ENCODE measurements at regions not wholly inside any gene's neighbourhood (a gene's known extent, or its start where the extent isn't known, plus 50 kb on each side); places are given as distances from the start of the nearest gene placed in this dataset.

- CTCF ChIA-PET = no interaction called here
- H3K27ac ChIP-seq (ENCODE audit: low read depth, low read length) = no peak overlapping the region
- H3K9me3 ChIP-seq (ENCODE audit: control insufficient read depth, insufficient read depth, low read length) = peaks cover 3% of the 10 kb centered on the region; the same call in 1 of the 2 replicates
Measured at GRCh38 chr6:122165014-122165413, 234.4 kb upstream of the HSF2 start.

GRCh38 chr6:122170274-122170673, 229.2 kb upstream of the HSF2 start:
- Histone ChIP-seq H3K27ac (ENCODE audit: low read depth, low read length) (no peak overlapping the region), H3K4me3 (ENCODE audit: low read depth, low read length) (no peak overlapping the region), H3K9me3 (ENCODE audit: control insufficient read depth, insufficient read depth, low read length) (no peaks in the 10 kb centered on the region; the same call in 1 of the 2 replicates), H3K27me3 (ENCODE audit: control insufficient read depth, insufficient read depth, low read length) (no peaks in the 10 kb centered on the region)
- no peak for DNase-seq (ENCODE audit: low read depth, low spot score)
- no peak for TF ChIP-seq CTCF (IDR thresholded peaks at IDR 0.05; ENCODE audit: low read depth, low read length)
- POLR2A ChIA-PET = no interaction called here
- CTCF ChIA-PET = interaction anchor here (2.2 kb wide), 1 partner anchor 14 kb away, joined by 11 read pairs; no protein-coding TSS in a partner anchor

More at GRCh38 chr6:122165014-122165413, 234.4 kb upstream of the HSF2 start:
- H3K4me3 ChIP-seq (ENCODE audit: low read depth, low read length) = no peak overlapping the region
- H3K27me3 ChIP-seq (ENCODE audit: control insufficient read depth, insufficient read depth, low read length) = no peaks in the 10 kb centered on the region
- DNase-seq (ENCODE audit: low read depth, low spot score) = no peak
- TF ChIP-seq CTCF (IDR thresholded peaks at IDR 0.05; ENCODE audit: low read depth, low read length) = no peak
- POLR2A ChIA-PET = no interaction called here

GRCh38 chr6:122178988-122179387, 220.5 kb upstream of the HSF2 start:
- DNase-seq (ENCODE audit: low read depth, low spot score) = no peak
- Histone ChIP-seq H3K9me3 (ENCODE audit: control insufficient read depth, insufficient read depth, low read length) (no peaks in the 10 kb centered on the region), H3K27me3 (ENCODE audit: control insufficient read depth, insufficient read depth, low read length) (no peaks in the 10 kb centered on the region), H3K27ac (ENCODE audit: low read depth, low read length) (no peak overlapping the region), H3K4me3 (ENCODE audit: low read depth, low read length) (no peak overlapping the region)
- ChIA-PET CTCF (interaction anchor here (0.7 to 1.9 kb wide), 3 partner anchors 75 to 775 kb away, joined by 3 to 5 read pairs (median 4); no protein-coding TSS in a partner anchor), POLR2A (no interaction called here)
- no peak for TF ChIP-seq CTCF (IDR thresholded peaks at IDR 0.05; ENCODE audit: low read depth, low read length)

- H3K4me3 ChIP-seq (ENCODE audit: low read depth, low read length) = no peak overlapping the region
- DNase-seq (ENCODE audit: low read depth, low spot score) = no peak
- CTCF ChIA-PET = interaction anchor here (0.9 to 1.9 kb wide), 2 partner anchors 171 to 750 kb away, joined by 3 to 11 read pairs; no protein-coding TSS in a partner anchor
- no peaks in the 10 kb centered on the region for H3K9me3 ChIP-seq (ENCODE audit: control insufficient read depth, insufficient read depth, low read length)
- peak; percentile 40; the same call in 1 of the 2 replicates for TF ChIP-seq CTCF (IDR thresholded peaks at IDR 0.05; ENCODE audit: low read depth, low read length)
- no peaks in the 10 kb centered on the region for H3K27me3 ChIP-seq (ENCODE audit: control insufficient read depth, insufficient read depth, low read length)
- H3K27ac ChIP-seq (ENCODE audit: low read depth, low read length) = no peak overlapping the region
- POLR2A ChIA-PET = no interaction called here
Measured at GRCh38 chr6:122180132-122180531, 219.3 kb upstream of the HSF2 start.

- ChIA-PET CTCF (no interaction called here), POLR2A (no interaction called here)
- Histone ChIP-seq H3K27me3 (ENCODE audit: control insufficient read depth, insufficient read depth, low read length) (no peaks in the 10 kb centered on the region), H3K4me3 (ENCODE audit: low read depth, low read length) (no peak overlapping the region), H3K9me3 (ENCODE audit: control insufficient read depth, insufficient read depth, low read length) (no peaks in the 10 kb centered on the region), H3K27ac (ENCODE audit: low read depth, low read length) (no peak overlapping the region)
- DNase-seq (ENCODE audit: low read depth, low spot score) = no peak
- no peak for TF ChIP-seq CTCF (IDR thresholded peaks at IDR 0.05; ENCODE audit: low read depth, low read length)
Measured at GRCh38 chr6:122182061-122182460, 217.4 kb upstream of the HSF2 start.

All from AG04450 (cell line).